WTC11 (cell line): ENCODE measurements at regions not wholly inside any gene's neighbourhood (a gene's known extent, or its start where the extent isn't known, plus 50 kb on each side); places are given as distances from the start of the nearest gene placed in this dataset.

Source experiments
- ATAC-seq: fragments of 200-7000 bp; cut with Tn5 transposase; 2 replicates; pipeline ENCODE4 v1.10.0; 2021; ENCODE audit warnings: mild to moderate bottlenecking, moderate library complexity
- CTCF ChIA-PET: fragments of 300-600 bp; sonication (Branson Sonifier 250); formaldehyde crosslinking; loops from one replicate; lab custom pipeline; 2021; ENCODE audit warnings: antibody characterized with exemption; lab: Charles Lee
- POLR2A ChIA-PET: fragments of 350-600 bp; sonication (Branson Sonifier 250); formaldehyde crosslinking; loops from one replicate; lab custom pipeline; 2021; ENCODE audit warnings: antibody characterized with exemption; lab: Charles Lee
- DNase-seq: peaks from one replicate; pipeline ENCODE4 v3.0.0; 2021; ENCODE audit warnings: low spot score
- H3K27ac Mint-ChIP-seq: 2 replicates; pipeline ENCODE4 v1.8.0; 2021; ENCODE audit warnings: mixed read lengths
- H3K27me3 Mint-ChIP-seq: 2 replicates; pipeline ENCODE4 v1.8.0; 2021; ENCODE audit warnings: low read depth, mild to moderate bottlenecking, moderate library complexity, mixed read lengths
- H3K36me3 Mint-ChIP-seq: 2 replicates; pipeline ENCODE4 v1.8.0; 2021; ENCODE audit warnings: mixed read lengths
- H3K4me1 Mint-ChIP-seq: 2 replicates; pipeline ENCODE4 v1.8.0; 2022; ENCODE audit warnings: mixed read lengths
- H3K4me3 Mint-ChIP-seq: 2 replicates; pipeline ENCODE4 v1.8.0; 2021; ENCODE audit warnings: mild to moderate bottlenecking, moderate library complexity, mixed read lengths
- H3K9me3 Mint-ChIP-seq: 2 replicates; pipeline ENCODE4 v1.8.0; 2021; ENCODE audit warnings: mixed read lengths
- ATF2 ChIP-seq: sonication (generic); formaldehyde crosslinking; IDR thresholded peaks from 2 replicates; pipeline ENCODE4 v1.8.1; 2022; ENCODE audit warnings: low read depth, missing genetic modification reagents, borderline replicate concordance
- E2F5 ChIP-seq: sonication (generic); formaldehyde crosslinking; IDR thresholded peaks from 2 replicates; pipeline ENCODE4 v1.8.1; 2022; ENCODE audit warnings: mild to moderate bottlenecking, moderate library complexity, missing genetic modification reagents
- ETV6 ChIP-seq: sonication (generic); formaldehyde crosslinking; IDR thresholded peaks from 2 replicates; pipeline ENCODE4 v1.8.1; 2022; ENCODE audit warnings: mild to moderate bottlenecking, missing genetic modification reagents
- GABPB1 ChIP-seq: sonication (generic); formaldehyde crosslinking; IDR thresholded peaks from 2 replicates; pipeline ENCODE4 v1.8.1; 2023; ENCODE audit warnings: mild to moderate bottlenecking, missing genetic modification reagents
- GRHL2 ChIP-seq: fragments of 250-450 bp; sonication (Bioruptor Pico); IDR thresholded peaks from 2 replicates; pipeline ENCODE4 v1.8.0; 2022; ENCODE audit warnings: mild to moderate bottlenecking, moderate library complexity; ENCODE audit not compliant: insufficient replicate concordance, severe bottlenecking
- GTF2I ChIP-seq: fragments of 250-450 bp; sonication (Bioruptor Pico); conservative IDR thresholded peaks from 2 replicates; pipeline ENCODE4 v1.4.0; 2021; ENCODE audit warnings: mild to moderate bottlenecking
- IRF2 ChIP-seq: sonication (generic); formaldehyde crosslinking; IDR thresholded peaks from 2 replicates; pipeline ENCODE4 v1.8.0; 2022; ENCODE audit warnings: low read depth, missing genetic modification reagents, borderline replicate concordance
- KAT7 ChIP-seq: sonication (generic); formaldehyde crosslinking; IDR thresholded peaks from 2 replicates; pipeline ENCODE4 v1.8.1; 2023; ENCODE audit warnings: missing genetic modification reagents, mild to moderate bottlenecking, borderline replicate concordance
- MYBL2 ChIP-seq: sonication (generic); formaldehyde crosslinking; IDR thresholded peaks from 2 replicates; pipeline ENCODE4 v1.8.1; 2023; ENCODE audit warnings: mild to moderate bottlenecking, moderate library complexity, missing genetic modification reagents
- RORB ChIP-seq: fragments of 250-450 bp; sonication (Bioruptor Pico); IDR thresholded peaks from 2 replicates; pipeline ENCODE4 v1.9.0; 2021; ENCODE audit warnings: mild to moderate bottlenecking
- SMAD3 ChIP-seq: sonication (generic); formaldehyde crosslinking; IDR thresholded peaks from 2 replicates; pipeline ENCODE4 v1.8.0; 2022; ENCODE audit warnings: missing genetic modification reagents, mild to moderate bottlenecking, borderline replicate concordance
- SP1 ChIP-seq: sonication (generic); formaldehyde crosslinking; conservative IDR thresholded peaks from 2 replicates; pipeline ENCODE4 v1.8.1; 2022; ENCODE audit warnings: missing genetic modification reagents
- TP53 ChIP-seq: sonication (generic); formaldehyde crosslinking; IDR thresholded peaks from 2 replicates; pipeline ENCODE4 v1.8.1; 2023; ENCODE audit warnings: mild to moderate bottlenecking, missing genetic modification reagents
- ZNF263 ChIP-seq: sonication (generic); formaldehyde crosslinking; IDR thresholded peaks from 2 replicates; pipeline ENCODE4 v1.8.1; 2022; ENCODE audit warnings: low read depth, mild to moderate bottlenecking, moderate library complexity, missing genetic modification reagents
- TF ChIP-seq, protein P1 (sequence below): sonication (generic); formaldehyde crosslinking; IDR thresholded peaks from 2 replicates; pipeline ENCODE4 v1.8.1; 2023; ENCODE audit warnings: mild to moderate bottlenecking, missing genetic modification reagents
- TF ChIP-seq, protein P2 (sequence below): fragments of 200-600 bp; IDR thresholded peaks from 2 replicates; pipeline ENCODE4 v1.8.0; 2022; ENCODE audit warnings: antibody characterized with exemption

GRCh38 chr1:8174807-8175206 is 143.1 kb upstream of the SLC45A1 start:
- Mint-ChIP-seq H3K36me3 (peaks cover 13% of the 10 kb centered on the region), H3K4me1 (peaks cover 4% of the 10 kb centered on the region), H3K27ac (no peak overlapping the region)
- DNase-seq: no peak
- ChIA-PET CTCF (no interaction called here), POLR2A (no interaction called here)
- TF ChIP-seq, protein P1, sequence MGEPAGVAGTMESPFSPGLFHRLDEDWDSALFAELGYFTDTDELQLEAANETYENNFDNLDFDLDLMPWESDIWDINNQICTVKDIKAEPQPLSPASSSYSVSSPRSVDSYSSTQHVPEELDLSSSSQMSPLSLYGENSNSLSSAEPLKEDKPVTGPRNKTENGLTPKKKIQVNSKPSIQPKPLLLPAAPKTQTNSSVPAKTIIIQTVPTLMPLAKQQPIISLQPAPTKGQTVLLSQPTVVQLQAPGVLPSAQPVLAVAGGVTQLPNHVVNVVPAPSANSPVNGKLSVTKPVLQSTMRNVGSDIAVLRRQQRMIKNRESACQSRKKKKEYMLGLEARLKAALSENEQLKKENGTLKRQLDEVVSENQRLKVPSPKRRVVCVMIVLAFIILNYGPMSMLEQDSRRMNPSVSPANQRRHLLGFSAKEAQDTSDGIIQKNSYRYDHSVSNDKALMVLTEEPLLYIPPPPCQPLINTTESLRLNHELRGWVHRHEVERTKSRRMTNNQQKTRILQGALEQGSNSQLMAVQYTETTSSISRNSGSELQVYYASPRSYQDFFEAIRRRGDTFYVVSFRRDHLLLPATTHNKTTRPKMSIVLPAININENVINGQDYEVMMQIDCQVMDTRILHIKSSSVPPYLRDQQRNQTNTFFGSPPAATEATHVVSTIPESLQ (CRISPR knock-in tag): no peak
- TF ChIP-seq GABPB1 (CRISPR knock-in tag): peak; percentile 52; the same call in 1 of the 2 replicates
- TF ChIP-seq, all 79 proteins: peak for 1
- ATAC-seq: no peak
- H3K9me3 Mint-ChIP-seq: peaks cover 16% of the 10 kb centered on the region
- no peaks in the 10 kb centered on the region for H3K27me3 Mint-ChIP-seq
- H3K4me3 Mint-ChIP-seq: no peak overlapping the region

- ChIA-PET POLR2A (no interaction called here), CTCF (no interaction called here)
- Mint-ChIP-seq H3K27ac (no peak overlapping the region), H3K27me3 (no peaks in the 10 kb centered on the region), H3K4me1 (peaks cover 26% of the 10 kb centered on the region), H3K9me3 (no peaks in the 10 kb centered on the region), H3K4me3 (no peak overlapping the region), H3K36me3 (no peaks in the 10 kb centered on the region)
- DNase-seq (no peak), ATAC-seq (no peak)
- TF ChIP-seq ATF2: no peak
- TF ChIP-seq SP1 (CRISPR knock-in tag): no peak
- no peak for TF ChIP-seq ZNF263 (CRISPR knock-in tag)
- no peak for TF ChIP-seq KAT7
- TF ChIP-seq, protein P2, sequence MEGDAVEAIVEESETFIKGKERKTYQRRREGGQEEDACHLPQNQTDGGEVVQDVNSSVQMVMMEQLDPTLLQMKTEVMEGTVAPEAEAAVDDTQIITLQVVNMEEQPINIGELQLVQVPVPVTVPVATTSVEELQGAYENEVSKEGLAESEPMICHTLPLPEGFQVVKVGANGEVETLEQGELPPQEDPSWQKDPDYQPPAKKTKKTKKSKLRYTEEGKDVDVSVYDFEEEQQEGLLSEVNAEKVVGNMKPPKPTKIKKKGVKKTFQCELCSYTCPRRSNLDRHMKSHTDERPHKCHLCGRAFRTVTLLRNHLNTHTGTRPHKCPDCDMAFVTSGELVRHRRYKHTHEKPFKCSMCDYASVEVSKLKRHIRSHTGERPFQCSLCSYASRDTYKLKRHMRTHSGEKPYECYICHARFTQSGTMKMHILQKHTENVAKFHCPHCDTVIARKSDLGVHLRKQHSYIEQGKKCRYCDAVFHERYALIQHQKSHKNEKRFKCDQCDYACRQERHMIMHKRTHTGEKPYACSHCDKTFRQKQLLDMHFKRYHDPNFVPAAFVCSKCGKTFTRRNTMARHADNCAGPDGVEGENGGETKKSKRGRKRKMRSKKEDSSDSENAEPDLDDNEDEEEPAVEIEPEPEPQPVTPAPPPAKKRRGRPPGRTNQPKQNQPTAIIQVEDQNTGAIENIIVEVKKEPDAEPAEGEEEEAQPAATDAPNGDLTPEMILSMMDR: no peak
- TF ChIP-seq ETV6: no peak
- TF ChIP-seq RORB (CRISPR knock-in tag): no peak
- no peak for TF ChIP-seq E2F5 (CRISPR knock-in tag)
- no peak for TF ChIP-seq MYBL2 (CRISPR knock-in tag)
- TF ChIP-seq GTF2I: no peak
- TF ChIP-seq SMAD3 (CRISPR knock-in tag): no peak
- no peak for TF ChIP-seq GRHL2 (CRISPR knock-in tag)
- no peak for TF ChIP-seq IRF2 (CRISPR knock-in tag)
- no peak for TF ChIP-seq TP53 (CRISPR knock-in tag)
These were observed 145.8 kb upstream of the ERRFI1 start for GRCh38 chr1:8171751-8172464.
